Ishikawa (cell line): ENCODE measurements at regions not wholly inside any gene's neighbourhood (a gene's known extent, or its start where the extent isn't known, plus 50 kb on each side); places are given as distances from the start of the nearest gene placed in this dataset.

Source experiments
- CEBPB ChIP-seq: IDR thresholded peaks from 2 replicates; pipeline ENCODE4 v1.6.1; 2012
- CREB1 ChIP-seq: IDR thresholded peaks from 2 replicates; pipeline ENCODE4 v1.6.1; 2012; ENCODE audit warnings: low read depth
- EGR1 ChIP-seq: IDR thresholded peaks from 2 replicates; pipeline ENCODE4 v1.6.1; 2012
- EP300 ChIP-seq: IDR thresholded peaks from 2 replicates; pipeline ENCODE4 v1.6.1; 2012; ENCODE audit warnings: borderline replicate concordance
- FOXM1 ChIP-seq: IDR thresholded peaks from 2 replicates; pipeline ENCODE4 v1.6.1; 2012; ENCODE audit warnings: low read depth, borderline replicate concordance
- MAX ChIP-seq: IDR thresholded peaks from 2 replicates; pipeline ENCODE4 v1.6.1; 2012
- NFIC ChIP-seq: IDR thresholded peaks from 2 replicates; pipeline ENCODE4 v1.6.1; 2012
- RAD21 ChIP-seq: IDR thresholded peaks from 2 replicates; pipeline ENCODE4 v1.6.1; 2012; ENCODE audit warnings: low read depth
- REST ChIP-seq: IDR thresholded peaks from 2 replicates; pipeline ENCODE4 v1.6.1; 2012; ENCODE audit warnings: low read depth, mild to moderate bottlenecking
- TAF1 ChIP-seq: IDR thresholded peaks from 2 replicates; pipeline ENCODE4 v1.6.1; 2012; ENCODE audit warnings: low read depth, mild to moderate bottlenecking
- TCF12 ChIP-seq: IDR thresholded peaks from 2 replicates; pipeline ENCODE4 v1.6.1; 2012; ENCODE audit warnings: low read depth
- TEAD4 ChIP-seq: IDR thresholded peaks from 2 replicates; pipeline ENCODE4 v1.6.1; 2012
- YY1 ChIP-seq: IDR thresholded peaks from 2 replicates; pipeline ENCODE4 v1.6.1; 2012; ENCODE audit warnings: low read depth
- ZBTB7A ChIP-seq: IDR thresholded peaks from 2 replicates; pipeline ENCODE4 v1.6.1; 2012; ENCODE audit warnings: low read depth
- TF ChIP-seq, protein P1 (sequence below): IDR thresholded peaks from 2 replicates; pipeline ENCODE4 v1.6.1; 2012

DNA sequence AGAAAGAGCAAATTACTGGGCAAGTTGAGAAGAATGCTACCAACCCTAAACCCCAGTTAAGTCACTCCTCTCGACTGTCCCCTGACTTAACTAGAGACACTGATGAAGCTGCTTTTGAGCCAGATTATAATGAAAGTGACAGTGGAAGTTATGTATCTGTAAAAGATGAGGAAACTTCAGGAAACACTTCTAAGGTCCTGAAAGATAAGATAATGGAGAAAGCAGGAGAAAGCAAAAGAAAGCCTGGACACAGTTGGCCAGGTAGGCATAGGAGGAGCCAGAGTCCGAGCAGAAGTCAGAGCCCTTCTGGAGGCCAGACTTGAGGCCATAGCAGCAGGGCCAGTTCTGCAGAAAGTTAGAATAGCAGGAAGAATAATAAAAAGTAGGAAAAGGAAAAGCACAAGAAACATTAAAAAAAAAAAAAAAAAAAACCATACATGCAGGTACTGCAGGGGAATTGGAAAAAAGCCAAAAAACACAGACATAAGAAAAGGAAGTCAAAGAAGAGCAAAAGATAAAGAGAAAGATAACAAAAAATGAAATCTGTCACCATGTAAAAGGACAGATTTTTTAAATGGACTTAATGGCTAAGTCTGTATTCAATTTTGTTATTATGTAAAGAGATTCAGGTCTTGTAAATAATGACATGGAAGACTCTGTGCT is 101.0 kb upstream of the KCNMA1 start:
- TF ChIP-seq FOXM1, result no peak
- TF ChIP-seq CEBPB, result no peak
- no peak for TF ChIP-seq EP300
- TF ChIP-seq RAD21, result no peak
- TF ChIP-seq MAX, result no peak
- TF ChIP-seq NFIC, result no peak; the same call in 1 of the 2 replicates
- no peak for TF ChIP-seq CREB1
- TF ChIP-seq TCF12, result no peak
- no peak for TF ChIP-seq ZBTB7A
- TF ChIP-seq, protein P1, sequence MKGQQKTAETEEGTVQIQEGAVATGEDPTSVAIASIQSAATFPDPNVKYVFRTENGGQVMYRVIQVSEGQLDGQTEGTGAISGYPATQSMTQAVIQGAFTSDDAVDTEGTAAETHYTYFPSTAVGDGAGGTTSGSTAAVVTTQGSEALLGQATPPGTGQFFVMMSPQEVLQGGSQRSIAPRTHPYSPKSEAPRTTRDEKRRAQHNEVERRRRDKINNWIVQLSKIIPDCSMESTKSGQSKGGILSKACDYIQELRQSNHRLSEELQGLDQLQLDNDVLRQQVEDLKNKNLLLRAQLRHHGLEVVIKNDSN, result no peak
- no peak for TF ChIP-seq YY1
- TF ChIP-seq REST, result no peak
- TF ChIP-seq TEAD4, result no peak

- TF ChIP-seq, protein P1, result no peak
- TF ChIP-seq RAD21 (no peak), NFIC (no peak), EP300 (no peak), ZBTB7A (no peak), TAF1 (no peak), MAX (no peak), FOXM1 (no peak), TCF12 (no peak), CREB1 (no peak), REST (no peak), EGR1 (no peak), CEBPB (no peak), TEAD4 (no peak)
These were observed 100.0 kb upstream of the KCNMA1 start for GRCh38 chr10:77737608-77738007.

DNA sequence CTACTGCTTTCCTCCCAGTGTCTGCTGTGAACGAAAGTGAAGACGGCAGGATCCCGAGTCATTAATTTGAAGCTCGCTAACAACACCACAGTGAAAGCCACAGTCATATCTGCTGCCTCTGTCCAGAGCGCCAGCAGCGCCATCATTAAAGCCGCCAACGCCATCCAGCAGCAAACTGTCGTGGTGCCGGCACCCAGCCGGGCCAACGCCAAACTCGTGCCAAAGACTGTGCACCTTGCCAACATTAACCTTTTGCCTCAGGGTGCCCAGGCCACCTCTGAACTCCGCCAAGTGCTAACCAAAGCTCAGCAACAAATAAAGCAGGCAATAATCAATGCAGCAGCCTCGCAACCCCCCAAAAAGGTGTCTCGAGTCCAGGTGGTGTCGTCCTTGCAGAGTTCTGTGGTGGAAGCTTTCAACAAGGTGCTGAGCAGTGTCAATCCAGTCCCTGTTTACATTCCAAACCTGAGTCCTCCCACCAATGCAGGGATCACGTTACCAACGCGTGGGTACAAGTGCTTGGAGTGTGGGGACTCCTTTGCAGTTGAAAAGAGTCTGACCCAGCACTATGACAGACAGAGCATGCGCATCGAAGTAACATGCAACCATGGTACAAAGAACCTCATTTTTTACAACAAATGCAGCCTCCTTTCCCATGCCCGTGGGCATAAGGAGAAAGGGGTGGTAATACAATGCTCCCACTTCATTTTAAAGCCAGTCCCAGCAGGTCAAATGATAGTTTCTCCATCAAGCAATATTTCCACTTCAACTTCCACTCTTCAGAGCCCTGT is 94.8 kb upstream of the KCNMA1 start:
- no peak for TF ChIP-seq FOXM1
- TF ChIP-seq, protein P1, result no peak
- TF ChIP-seq TCF12, result no peak

DNA sequence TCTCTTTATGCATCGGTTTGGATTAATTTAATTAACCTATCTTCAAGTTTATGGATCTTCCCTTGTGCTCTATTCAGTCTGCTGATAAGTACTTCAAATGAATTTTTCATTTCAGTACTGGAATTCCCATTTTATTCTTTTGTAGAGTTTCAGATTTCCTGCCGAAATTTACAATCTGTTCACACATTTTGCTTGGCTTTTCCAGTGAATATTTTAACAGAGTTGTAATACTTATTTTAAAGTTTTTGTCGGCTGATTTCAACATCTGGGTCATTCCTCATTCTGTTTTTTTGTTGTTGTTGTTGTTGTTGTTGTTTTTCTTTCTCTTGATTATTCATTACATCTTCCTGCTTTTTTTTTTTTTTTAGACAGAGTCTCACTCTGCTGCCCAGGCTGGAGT is 89.9 kb upstream of the KCNMA1 start:
- no peak for TF ChIP-seq REST
- TF ChIP-seq FOXM1, result no peak
- TF ChIP-seq CEBPB, result no peak
- no peak for TF ChIP-seq TAF1
